H1 (cell line): ENCODE measurements at regions not wholly inside any gene's neighbourhood (a gene's known extent, or its start where the extent isn't known, plus 50 kb on each side); places are given as distances from the start of the nearest gene placed in this dataset.
A peak's percentile ranks its signal among the peaks of the same experiment; 100 is the strongest.

Source experiments
- CTCF ChIA-PET: fragments of 300-600 bp; sonication (Branson Sonifier 250); formaldehyde crosslinking; loops from one replicate; lab custom pipeline; 2021; ENCODE audit not compliant: partially characterized antibody; lab: Charles Lee
- POLR2A ChIA-PET: fragments of 300-600 bp; sonication (Branson Sonifier 250); formaldehyde crosslinking; loops from one replicate; lab custom pipeline; 2021; ENCODE audit warnings: inconsistent platforms; ENCODE audit not compliant: partially characterized antibody; lab: Charles Lee
- DNase-seq, 2 experiments: peaks; one replicate each; pipeline versions ENCODE4 v3.0.0 to v3.0.0-alpha.2; 2010 to 2022; ENCODE audit warnings: low spot score in 2 of 2, low read depth in 1 of 2, mixed read lengths in 1 of 2
- FAIRE-seq: peaks from 2 replicates; lab custom pipeline; 2011; peaks lifted over from hg19 to GRCh38; lab: Jason Lieb, UNC
- H2AFZ ChIP-seq: 2 replicates; pipeline ENCODE4 v1.8.1; 2012; ENCODE audit warnings: low read length, inconsistent platforms
- H2AK5ac ChIP-seq: 2 replicates; pipeline ENCODE4 v1.6.1; 2013; ENCODE audit warnings: low read depth, low read length
- H2BK120ac ChIP-seq: replicated peaks from 2 replicates; pipeline ENCODE3; 2013; ENCODE audit warnings: low read depth, low read length, inconsistent platforms
- H2BK12ac ChIP-seq: 2 replicates; pipeline ENCODE4 v1.6.1; 2013; ENCODE audit warnings: low read depth, low read length
- H2BK15ac ChIP-seq: 2 replicates; pipeline ENCODE4 v1.6.1; 2013; ENCODE audit warnings: low read length
- H2BK20ac ChIP-seq: 2 replicates; pipeline ENCODE4 v1.6.1; 2013; ENCODE audit warnings: low read length
- H2BK5ac ChIP-seq: 2 replicates; pipeline ENCODE4 v1.6.1; 2013; ENCODE audit warnings: low read depth, low read length
- H3K14ac ChIP-seq: 2 replicates; pipeline ENCODE4 v1.6.1; 2013; ENCODE audit warnings: inconsistent platforms; ENCODE audit not compliant: insufficient read length
- H3K18ac ChIP-seq: 2 replicates; pipeline ENCODE4 v1.6.1; 2013; ENCODE audit warnings: low read length; ENCODE audit errors: extremely low read depth
- H3K23ac ChIP-seq: 2 replicates; pipeline ENCODE4 v1.6.1; 2013; ENCODE audit warnings: inconsistent platforms; ENCODE audit not compliant: insufficient read length
- H3K23me2 ChIP-seq: 2 replicates; pipeline ENCODE4 v1.6.1; 2013; ENCODE audit warnings: low read depth, low read length
- H3K27ac ChIP-seq: 2 replicates; pipeline ENCODE4 v1.6.1; 2011; ENCODE audit warnings: low read depth, low read length, inconsistent platforms
- H3K27me3 ChIP-seq, 4 experiments: replicated peaks in 1 of 4; 1 replicate in 1 of 4; 2 replicates in 3 of 4; pipeline versions ENCODE4 v1.6.1 to v1.8.1; 2011 to 2013; ENCODE audit warnings: low read length in 3 of 4, mild to moderate bottlenecking in 3 of 4, inconsistent platforms in 2 of 4, mixed read lengths in 2 of 4, moderate library complexity in 1 of 4; ENCODE audit not compliant: control insufficient read depth in 3 of 4, insufficient read depth in 3 of 4; ENCODE audit errors: extremely low read depth in 1 of 4
- H3K36me3 ChIP-seq, 4 experiments: 2 replicates each; pipeline versions ENCODE4 v1.6.1 to v1.8.1; 2011 to 2013; ENCODE audit warnings: mild to moderate bottlenecking in 4 of 4, low read length in 3 of 4, moderate library complexity in 2 of 4, control low read depth in 1 of 4, inconsistent platforms in 1 of 4; ENCODE audit not compliant: insufficient read depth in 4 of 4, control insufficient read depth in 2 of 4
- H3K4ac ChIP-seq: replicated peaks from 2 replicates; pipeline ENCODE3; 2013; ENCODE audit warnings: low read length, low read depth, mixed read lengths, inconsistent platforms; ENCODE audit not compliant: insufficient read length
- H3K4me1 ChIP-seq, 4 experiments: replicated peaks in 1 of 4; 1 replicate in 1 of 4; 2 replicates in 3 of 4; pipeline versions ENCODE4 v1.6.1 to v1.8.1; 2011 to 2013; ENCODE audit warnings: low read length in 3 of 4, inconsistent platforms in 2 of 4, mixed read lengths in 1 of 4; ENCODE audit not compliant: insufficient read depth in 4 of 4, control insufficient read depth in 3 of 4
- H3K4me2 ChIP-seq, 2 experiments: 2 replicates each; pipeline versions ENCODE4 v1.6.1 to v1.8.1; 2011 to 2013; ENCODE audit warnings: low read depth in 2 of 2, low read length in 2 of 2, control low read depth in 1 of 2, inconsistent platforms in 1 of 2, mild to moderate bottlenecking in 1 of 2; ENCODE audit not compliant: insufficient read depth in 1 of 2
- H3K4me3 ChIP-seq, 4 experiments: fragments of 200-600, 300-600 bp in 1 of 4; sonication (generic), shearing (Covaris generic), sonication (Bioruptor Twin) in 1 of 4; 2 replicates each; pipeline versions ENCODE4 v1.5.1 to v1.8.1; 2011 to 2016; ENCODE audit warnings: low read length in 4 of 4, low read depth in 3 of 4, control low read depth in 2 of 4, inconsistent platforms in 2 of 4, mild to moderate bottlenecking in 2 of 4, mixed read lengths in 1 of 4, moderate library complexity in 1 of 4; ENCODE audit not compliant: insufficient read depth in 2 of 4; ENCODE audit errors: extremely low read depth in 1 of 4
- H3K56ac ChIP-seq: replicated peaks from 2 replicates; pipeline ENCODE3; 2013; ENCODE audit warnings: low read depth, mild to moderate bottlenecking, mixed read lengths, low read length, inconsistent platforms; ENCODE audit not compliant: insufficient read length
- H3K79me1 ChIP-seq: 2 replicates; pipeline ENCODE4 v1.6.1; 2013; ENCODE audit warnings: low read depth, low read length, control low read depth
- H3K79me2 ChIP-seq, 2 experiments: 2 replicates each; pipeline versions ENCODE4 v1.6.1 to v1.8.1; 2012 to 2013; ENCODE audit warnings: low read length in 2 of 2, mild to moderate bottlenecking in 2 of 2, inconsistent platforms in 1 of 2; ENCODE audit not compliant: insufficient read depth in 2 of 2, control insufficient read depth in 1 of 2
- H3K9ac ChIP-seq, 4 experiments: replicated peaks in 1 of 4; 1 replicate in 1 of 4; 2 replicates in 3 of 4; pipeline versions ENCODE4 v1.6.1 to v1.8.1; 2011 to 2013; ENCODE audit warnings: low read depth in 3 of 4, low read length in 3 of 4, control low read depth in 2 of 4, mild to moderate bottlenecking in 2 of 4, moderate library complexity in 2 of 4, inconsistent platforms in 1 of 4; ENCODE audit errors: extremely low read depth in 1 of 4
- H3K9me3 ChIP-seq, 2 experiments: 2 replicates each; pipeline versions ENCODE4 v1.6.1 to v1.8.1; 2012 to 2013; ENCODE audit warnings: mild to moderate bottlenecking in 2 of 2, moderate library complexity in 2 of 2, control low read depth in 1 of 2, inconsistent platforms in 1 of 2, low read depth in 1 of 2, low read length in 1 of 2, mixed read lengths in 1 of 2; ENCODE audit not compliant: insufficient read depth in 2 of 2
- H4K20me1 ChIP-seq, 2 experiments: replicated peaks in 1 of 2; 2 replicates each; pipeline versions ENCODE3 to v1.8.1; 2011 to 2013; ENCODE audit warnings: inconsistent platforms in 2 of 2, low read length in 2 of 2, mild to moderate bottlenecking in 1 of 2; ENCODE audit not compliant: insufficient read depth in 2 of 2, control insufficient read depth in 1 of 2
- H4K5ac ChIP-seq: 2 replicates; pipeline ENCODE4 v1.6.1; 2013; ENCODE audit warnings: low read length, low read depth, mixed read lengths, inconsistent platforms; ENCODE audit not compliant: insufficient read length
- H4K8ac ChIP-seq: 2 replicates; pipeline ENCODE4 v1.8.0; 2013; ENCODE audit warnings: mild to moderate bottlenecking, moderate library complexity, low read length, inconsistent platforms; ENCODE audit not compliant: insufficient read depth; ENCODE audit errors: extremely low read depth
- H4K91ac ChIP-seq: replicated peaks from 2 replicates; pipeline ENCODE3; 2013; ENCODE audit warnings: low read length, mixed read lengths, inconsistent platforms; ENCODE audit not compliant: insufficient read length
- HDAC6 ChIP-seq: IDR thresholded peaks from one replicate; pipeline ENCODE4 v1.7.1; 2012; ENCODE audit warnings: low read depth, mild to moderate bottlenecking, inconsistent platforms, low read length, moderate library complexity
- JUN ChIP-seq: IDR thresholded peaks from 2 replicates; pipeline ENCODE4 v1.6.1; 2011; ENCODE audit warnings: low read depth, mild to moderate bottlenecking, improper control_type of control experiment, low read length
- POLR2AphosphoS5 ChIP-seq: IDR thresholded peaks from 2 replicates; pipeline ENCODE4 v1.6.1; 2011; ENCODE audit warnings: low read depth, low read length
- RNF2 ChIP-seq: fragments of 200-900, 300-1000 bp; sonication (generic); IDR thresholded peaks from 2 replicates; pipeline ENCODE4 v1.7.1; 2016; ENCODE audit warnings: borderline replicate concordance, low read depth, mild to moderate bottlenecking, antibody characterized with exemption, low read length; ENCODE audit not compliant: poor library complexity, severe bottlenecking; ENCODE audit errors: missing control alignments
- SP2 ChIP-seq: IDR thresholded peaks from 2 replicates; pipeline ENCODE4 v1.6.1; 2012; ENCODE audit warnings: mild to moderate bottlenecking, low read length, inconsistent platforms
- WGBS, 2 experiments: shearing (Covaris generic) in 1 of 2; methylation state at CpG; one replicate each; pipeline versions ENCODE4 v1.1.6 to v1.1.7; 2013 to 2015; ENCODE audit warnings: low lambda C conversion rate in 2 of 2, mixed read lengths in 2 of 2, inconsistent platforms in 1 of 2, low coverage in 1 of 2, missing lambda C conversion rate in 1 of 2; ENCODE audit not compliant: insufficient replicate concordance in 2 of 2, insufficient coverage in 1 of 2, insufficient read length in 1 of 2; ENCODE audit errors: extremely low coverage in 1 of 2, missing lambda C conversion rate in 1 of 2; 5-methylcytosine and 5-hydroxymethylcytosine counted together
- TF ChIP-seq, protein P1 (sequence below): IDR thresholded peaks from 2 replicates; pipeline ENCODE4 v1.6.1; 2011; ENCODE audit warnings: low read length, improper control_type of control experiment

DNA sequence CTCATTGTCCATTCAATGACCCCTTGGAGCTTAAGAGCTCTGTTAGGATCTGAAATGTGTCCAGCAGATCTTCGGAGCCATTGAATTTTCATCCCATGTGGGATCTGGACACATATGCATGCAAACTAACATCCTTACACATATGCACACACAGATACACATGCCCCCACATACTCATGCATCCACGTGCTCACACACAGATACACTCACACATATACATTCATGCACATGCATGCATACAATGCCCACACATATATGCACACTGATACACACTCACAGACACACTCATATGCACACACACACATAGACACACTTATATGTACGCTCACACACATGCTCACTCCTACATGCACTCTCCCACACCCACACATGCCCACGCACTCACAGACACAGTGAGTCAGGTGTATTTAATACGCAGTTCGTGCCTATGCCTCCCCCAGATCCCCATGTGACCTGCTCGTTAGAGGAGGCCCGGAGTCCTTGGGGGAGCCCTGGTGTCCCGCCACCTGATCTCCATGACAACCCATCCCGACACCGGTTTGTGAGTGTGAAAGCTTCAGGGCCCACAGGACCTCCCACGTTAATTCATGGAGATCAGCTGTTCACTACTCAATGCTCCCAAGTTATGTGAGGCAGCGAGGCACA, 121.9 kb upstream of the SULF2 start:
- H2BK5ac ChIP-seq = no peak overlapping the region
- H2BK120ac ChIP-seq = no peak overlapping the region
- CTCF ChIA-PET = no interaction called here
- peak overlapping the region; percentile 2; the same call in 1 of the 2 replicates for H2BK20ac ChIP-seq
- no peaks in the 10 kb centered on the region for H4K20me1 ChIP-seq
- no peak overlapping the region for H3K4ac ChIP-seq
- no peaks in the 10 kb centered on the region for H3K79me1 ChIP-seq
- no peak overlapping the region for H4K8ac ChIP-seq
- H3K79me2 ChIP-seq = no peaks in the 10 kb centered on the region
- DNase-seq (no peak), FAIRE-seq (no peak)
- no peaks in the 10 kb centered on the region for H3K9me3 ChIP-seq
- no peak overlapping the region for H4K91ac ChIP-seq
- peaks cover 0 to 3% (median 0%) of the 10 kb centered on the region in 4 experiments; a peak in 3 of 7 replicates for H3K4me1 ChIP-seq
- H3K27me3 ChIP-seq = no peaks in the 10 kb centered on the region
- no peak overlapping the region for H3K14ac ChIP-seq
- no peak overlapping the region for H3K4me2 ChIP-seq
- no peak overlapping the region for H2AK5ac ChIP-seq
- H3K4me3 ChIP-seq = no peak overlapping the region
- H2BK15ac ChIP-seq = peak overlapping the region; percentile 10; the same call in 1 of the 2 replicates
- no peaks in the 10 kb centered on the region for H3K36me3 ChIP-seq
- WGBS, 2 experiments = 86% methylated on average over 13 of the region's 13 CpGs; no CpG with 5 or more reads in 1 of the 2 experiments
- H3K23ac ChIP-seq = no peak overlapping the region
- no peaks in the 10 kb centered on the region for H3K23me2 ChIP-seq
- 0 out of 2 replicates have a peak overlapping the region, but pooled peaks have one; percentile 27 for H2BK12ac ChIP-seq
- POLR2A ChIA-PET = no interaction called here
- H3K9ac ChIP-seq = no peak overlapping the region
- no peak overlapping the region for H2AFZ ChIP-seq
- no peak overlapping the region for H3K56ac ChIP-seq
- H3K27ac ChIP-seq = no peak overlapping the region
- no peak overlapping the region for H3K18ac ChIP-seq
- H4K5ac ChIP-seq = no peak overlapping the region
- no peak for TF ChIP-seq SP2
- TF ChIP-seq RNF2 = no peak
- TF ChIP-seq JUN = no peak
- TF ChIP-seq HDAC6 = no peak
- TF ChIP-seq, protein P1, sequence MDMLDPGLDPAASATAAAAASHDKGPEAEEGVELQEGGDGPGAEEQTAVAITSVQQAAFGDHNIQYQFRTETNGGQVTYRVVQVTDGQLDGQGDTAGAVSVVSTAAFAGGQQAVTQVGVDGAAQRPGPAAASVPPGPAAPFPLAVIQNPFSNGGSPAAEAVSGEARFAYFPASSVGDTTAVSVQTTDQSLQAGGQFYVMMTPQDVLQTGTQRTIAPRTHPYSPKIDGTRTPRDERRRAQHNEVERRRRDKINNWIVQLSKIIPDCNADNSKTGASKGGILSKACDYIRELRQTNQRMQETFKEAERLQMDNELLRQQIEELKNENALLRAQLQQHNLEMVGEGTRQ = no peak
- TF ChIP-seq POLR2AphosphoS5 = no peak
